ENCODE measurements at regions not wholly inside any gene's neighbourhood (a gene's known extent, or its start where the extent isn't known, plus 50 kb on each side); places are given as distances from the start of the nearest gene placed in this dataset.
A peak's percentile ranks its signal among the peaks of the same experiment; 100 is the strongest.

- H3K4me1 Mint-ChIP-seq: peaks cover 49% of the 10 kb centered on the region
- peaks cover 6% of the 10 kb centered on the region for H3K27me3 Mint-ChIP-seq
- ATAC-seq (peak; percentile 12), DNase-seq (no peak)
- H3K36me3 Mint-ChIP-seq (ENCODE audit: low read depth): peaks cover 2% of the 10 kb centered on the region
- H3K4me3 Mint-ChIP-seq: peak overlapping the region; percentile 26
- H3K9me3 ChIP-seq (ENCODE audit: control insufficient read depth, low read length, poor library complexity, severe bottlenecking): no peaks in the 10 kb centered on the region
- peak overlapping the region; percentile 84 for H3K27ac Mint-ChIP-seq
Measured at GRCh38 chr7:22676385-22676784, 50.6 kb upstream of the IL6 start.

DNA sequence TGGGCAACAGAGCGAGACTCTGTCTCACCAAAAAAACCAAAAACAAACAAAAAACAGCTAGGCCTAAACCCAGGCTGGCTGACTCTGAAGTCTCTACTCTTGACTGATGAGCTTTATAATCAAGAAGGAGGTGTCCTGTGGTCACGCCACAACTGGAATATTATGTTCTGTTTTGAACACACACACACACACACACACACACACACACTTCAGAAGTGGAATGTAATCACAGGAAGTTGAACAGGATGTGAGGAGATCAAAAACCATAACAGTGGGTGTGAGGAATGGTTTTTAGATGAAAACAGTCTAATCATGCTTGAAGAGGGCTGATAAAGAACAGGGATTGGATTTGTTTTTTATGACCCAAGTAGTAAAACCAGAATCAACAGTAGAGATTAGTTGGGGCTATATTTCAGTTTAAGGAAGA, 51.1 kb upstream of the IL6 start:
- peaks cover 46% of the 10 kb centered on the region for H3K4me1 Mint-ChIP-seq
- peaks cover 3% of the 10 kb centered on the region for H3K27me3 Mint-ChIP-seq
- ATAC-seq (peak; percentile 82), DNase-seq (no peak)
- peak overlapping the region; percentile 26 for H3K4me3 Mint-ChIP-seq
- peaks cover 2% of the 10 kb centered on the region for H3K36me3 Mint-ChIP-seq (ENCODE audit: low read depth)
- peak overlapping the region; percentile 84 for H3K27ac Mint-ChIP-seq
- no peaks in the 10 kb centered on the region for H3K9me3 ChIP-seq (ENCODE audit: control insufficient read depth, low read length, poor library complexity, severe bottlenecking)

DNA sequence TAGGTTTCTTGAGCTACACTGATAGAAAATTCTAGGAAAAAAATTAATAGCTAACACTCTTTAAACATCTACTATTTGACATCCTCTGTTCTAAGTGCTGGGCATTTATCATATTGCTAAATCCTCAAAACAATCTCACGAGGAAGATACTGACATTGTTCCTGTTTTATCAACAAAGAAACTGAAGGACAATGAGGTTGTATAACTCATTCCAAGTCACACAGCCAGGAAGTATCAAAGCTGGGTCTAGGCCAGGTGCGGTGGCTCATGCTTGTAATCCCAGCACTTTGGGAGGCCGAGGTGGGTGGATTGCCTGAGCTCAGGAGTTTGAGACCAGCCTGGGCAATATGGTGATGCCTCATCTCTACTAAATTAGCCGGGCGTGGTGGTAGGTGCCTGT, 51.6 kb upstream of the IL6 start:
- no peak for DNase-seq
- H3K9me3 ChIP-seq (ENCODE audit: control insufficient read depth, low read length, poor library complexity, severe bottlenecking): no peaks in the 10 kb centered on the region
- Mint-ChIP-seq H3K4me1 (peaks cover 41% of the 10 kb centered on the region), H3K27me3 (no peaks in the 10 kb centered on the region), H3K36me3 (ENCODE audit: low read depth) (no peaks in the 10 kb centered on the region), H3K4me3 (peak overlapping the region; percentile 26), H3K27ac (peak overlapping the region; percentile 84)
- ATAC-seq: no peak

DNA sequence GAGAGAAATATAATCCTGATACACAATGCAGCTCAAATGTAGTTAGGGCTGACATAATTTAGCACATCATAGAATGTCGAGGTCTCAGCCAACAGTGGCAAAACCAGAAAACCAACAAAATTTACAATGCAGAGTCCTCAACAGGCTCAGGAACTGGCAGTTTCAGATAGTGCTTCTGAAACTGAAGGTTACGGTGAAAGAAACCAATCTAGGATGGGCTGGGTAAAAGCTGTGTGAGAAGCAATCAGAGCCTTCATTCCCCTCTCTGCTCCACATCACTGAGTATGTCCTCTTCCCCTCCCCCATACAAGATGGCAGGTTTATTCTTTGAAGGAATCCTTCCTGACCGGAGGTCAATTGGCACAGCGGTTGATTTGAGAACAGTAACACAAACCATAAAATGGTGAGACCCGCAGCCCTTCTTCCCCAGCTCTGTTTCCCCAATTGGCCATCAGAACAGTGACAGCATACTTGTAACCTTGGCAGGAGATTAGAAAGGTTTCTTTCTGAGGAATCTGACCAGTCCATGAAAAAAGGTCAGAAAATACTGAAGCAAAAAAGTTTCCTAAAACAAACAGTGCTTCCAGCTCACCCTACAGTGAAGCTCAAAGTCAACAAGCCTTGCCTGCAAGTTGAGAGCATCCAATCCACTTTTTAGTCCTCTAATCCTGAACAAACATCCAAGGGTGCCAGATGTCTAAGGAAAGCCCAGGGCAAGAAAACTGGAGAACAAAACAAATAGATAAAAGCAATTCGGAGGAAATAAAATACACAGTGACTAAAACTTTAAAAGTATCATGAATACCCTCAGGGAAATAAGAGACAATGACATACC, 53.9 kb upstream of the IL6 start:
- DNase-seq (no peak), ATAC-seq (no peak)
- H3K4me3 Mint-ChIP-seq: no peak overlapping the region
- peak overlapping the region; percentile 14 for H3K27ac Mint-ChIP-seq
- H3K27me3 Mint-ChIP-seq: no peaks in the 10 kb centered on the region
- H3K4me1 Mint-ChIP-seq: peaks cover 28% of the 10 kb centered on the region
- no peaks in the 10 kb centered on the region for H3K36me3 Mint-ChIP-seq (ENCODE audit: low read depth)
- no peaks in the 10 kb centered on the region for H3K9me3 ChIP-seq (ENCODE audit: control insufficient read depth, low read length, poor library complexity, severe bottlenecking)

GRCh38 chr7:22671177-22671879, 55.7 kb upstream of the IL6 start:
- no peak for ATAC-seq
- H3K9me3 ChIP-seq (ENCODE audit: control insufficient read depth, low read length, poor library complexity, severe bottlenecking): no peaks in the 10 kb centered on the region
- H3K4me3 Mint-ChIP-seq: no peak overlapping the region
- H3K4me1 Mint-ChIP-seq: peaks cover 15% of the 10 kb centered on the region
- H3K27ac Mint-ChIP-seq: no peak overlapping the region
- H3K36me3 Mint-ChIP-seq (ENCODE audit: low read depth): no peaks in the 10 kb centered on the region
- no peaks in the 10 kb centered on the region for H3K27me3 Mint-ChIP-seq
- no peak for DNase-seq

- peaks cover 9% of the 10 kb centered on the region for H3K4me1 Mint-ChIP-seq
- DNase-seq (no peak), ATAC-seq (no peak)
- H3K27me3 Mint-ChIP-seq: no peaks in the 10 kb centered on the region
- no peaks in the 10 kb centered on the region for H3K9me3 ChIP-seq (ENCODE audit: control insufficient read depth, low read length, poor library complexity, severe bottlenecking)
- no peak overlapping the region for H3K4me3 Mint-ChIP-seq
- H3K27ac Mint-ChIP-seq: peak overlapping the region; percentile 8
- H3K36me3 Mint-ChIP-seq (ENCODE audit: low read depth): no peaks in the 10 kb centered on the region
Measured at GRCh38 chr7:22670422-22670815, 56.6 kb upstream of the IL6 start.

GRCh38 chr7:22669692-22670421, 57.1 kb upstream of the IL6 start:
- Mint-ChIP-seq H3K27ac (no peak overlapping the region), H3K4me1 (peaks cover 9% of the 10 kb centered on the region), H3K27me3 (no peaks in the 10 kb centered on the region), H3K4me3 (no peak overlapping the region), H3K36me3 (ENCODE audit: low read depth) (no peaks in the 10 kb centered on the region)
- H3K9me3 ChIP-seq (ENCODE audit: control insufficient read depth, low read length, poor library complexity, severe bottlenecking): no peaks in the 10 kb centered on the region
- ATAC-seq (no peak), DNase-seq (no peak)

GRCh38 chr7:22668971-22669401, 58.0 kb upstream of the IL6 start:
- no peaks in the 10 kb centered on the region for H3K27me3 Mint-ChIP-seq
- H3K36me3 Mint-ChIP-seq (ENCODE audit: low read depth): no peaks in the 10 kb centered on the region
- no peak overlapping the region for H3K27ac Mint-ChIP-seq
- peaks cover 7% of the 10 kb centered on the region for H3K4me1 Mint-ChIP-seq
- no peak overlapping the region for H3K4me3 Mint-ChIP-seq
- no peaks in the 10 kb centered on the region for H3K9me3 ChIP-seq (ENCODE audit: control insufficient read depth, low read length, poor library complexity, severe bottlenecking)
- DNase-seq: no peak
- no peak for ATAC-seq

DNA sequence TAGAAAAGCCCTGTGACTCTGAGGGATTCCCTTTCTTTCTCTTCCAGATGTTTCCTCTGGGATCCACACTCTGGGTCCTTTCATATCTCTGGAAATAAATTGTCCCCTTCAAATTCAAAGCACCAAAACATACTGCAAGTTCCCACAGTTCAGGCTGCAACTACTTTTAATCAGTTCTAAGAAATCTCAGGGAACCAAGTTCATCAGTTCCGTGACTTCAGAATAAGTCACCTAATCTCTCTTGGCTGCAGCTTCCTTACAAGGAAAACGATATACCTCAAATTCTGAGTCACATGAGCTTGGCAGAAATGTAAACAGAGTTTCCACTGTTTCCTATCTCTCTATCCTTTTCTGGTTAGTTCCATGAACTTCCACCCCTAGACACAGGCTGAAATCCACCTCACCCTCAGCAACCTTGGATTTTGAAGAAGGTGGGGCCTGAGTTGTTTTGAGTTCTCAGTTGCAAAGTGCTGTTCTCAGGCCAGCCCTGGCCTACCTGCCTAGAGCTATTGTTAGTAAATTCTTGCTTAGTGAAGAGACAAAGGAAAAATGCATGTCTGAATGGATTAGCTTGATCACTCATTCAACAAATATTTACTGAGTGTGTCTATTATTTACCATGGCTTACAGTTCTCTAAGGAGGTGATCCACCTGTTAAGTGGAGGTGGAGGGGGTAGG, 59.3 kb upstream of the IL6 start:
- no peak overlapping the region for H3K27ac Mint-ChIP-seq
- H3K9me3 ChIP-seq (ENCODE audit: control insufficient read depth, low read length, poor library complexity, severe bottlenecking): no peaks in the 10 kb centered on the region
- no peak for ATAC-seq
- H3K27me3 Mint-ChIP-seq: peaks cover 11% of the 10 kb centered on the region
- no peak for DNase-seq
- H3K4me1 Mint-ChIP-seq: peaks cover 10% of the 10 kb centered on the region
- no peak overlapping the region for H3K4me3 Mint-ChIP-seq
- no peaks in the 10 kb centered on the region for H3K36me3 Mint-ChIP-seq (ENCODE audit: low read depth)

GRCh38 chr7:22667187-22667561, 59.8 kb upstream of the IL6 start:
- no peak for DNase-seq
- H3K4me1 Mint-ChIP-seq: peaks cover 8% of the 10 kb centered on the region
- no peak for ATAC-seq

DNA sequence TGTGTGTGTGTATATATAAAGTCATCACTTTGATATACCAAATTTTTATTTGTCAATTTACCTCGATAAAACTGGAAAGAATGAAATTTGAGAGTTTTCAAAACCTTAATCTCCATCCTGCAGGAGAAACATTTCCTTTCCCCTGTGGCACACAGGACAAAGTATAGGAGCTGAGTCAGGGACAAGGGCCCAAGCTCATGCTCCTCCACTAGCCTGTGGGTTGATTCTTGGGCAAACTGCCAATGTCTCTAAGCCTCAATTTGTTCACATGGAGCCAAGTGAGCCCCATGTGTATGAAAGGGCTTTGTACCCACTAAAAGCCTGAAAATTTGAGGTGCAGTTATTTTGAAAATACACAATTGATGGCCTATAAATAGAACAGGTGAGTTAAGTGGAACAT, 60.3 kb upstream of the IL6 start:
- ATAC-seq: no peak
- Mint-ChIP-seq H3K27me3 (peaks cover 21% of the 10 kb centered on the region), H3K4me1 (peaks cover 8% of the 10 kb centered on the region), H3K27ac (no peak overlapping the region), H3K4me3 (no peak overlapping the region), H3K36me3 (ENCODE audit: low read depth) (no peaks in the 10 kb centered on the region)
- H3K9me3 ChIP-seq (ENCODE audit: control insufficient read depth, low read length, poor library complexity, severe bottlenecking): no peaks in the 10 kb centered on the region
- no peak for DNase-seq

More at GRCh38 chr7:22667187-22667561, 59.8 kb upstream of the IL6 start:
- Mint-ChIP-seq H3K36me3 (ENCODE audit: low read depth) (no peaks in the 10 kb centered on the region), H3K4me3 (no peak overlapping the region), H3K27ac (no peak overlapping the region), H3K27me3 (peaks cover 16% of the 10 kb centered on the region)
- no peaks in the 10 kb centered on the region for H3K9me3 ChIP-seq (ENCODE audit: control insufficient read depth, low read length, poor library complexity, severe bottlenecking)

- Mint-ChIP-seq H3K27ac (no peak overlapping the region), H3K4me3 (no peak overlapping the region), H3K27me3 (peaks cover 29% of the 10 kb centered on the region), H3K36me3 (ENCODE audit: low read depth) (no peaks in the 10 kb centered on the region), H3K4me1 (peaks cover 11% of the 10 kb centered on the region)
- no peaks in the 10 kb centered on the region for H3K9me3 ChIP-seq (ENCODE audit: control insufficient read depth, low read length, poor library complexity, severe bottlenecking)
- no peak for ATAC-seq
- no peak for DNase-seq
Measured at GRCh38 chr7:22665923-22666322, 61.1 kb upstream of the IL6 start.
